WTC11 (cell line): ENCODE measurements at regions not wholly inside any gene's neighbourhood (a gene's known extent, or its start where the extent isn't known, plus 50 kb on each side); places are given as distances from the start of the nearest gene placed in this dataset.

Experiments
- AR ChIP-seq: fragments of 250-450 bp; sonication (Bioruptor Pico); IDR thresholded peaks from 2 replicates; pipeline ENCODE4 v1.9.0; 2021; ENCODE audit warnings: mild to moderate bottlenecking
- CREB1 ChIP-seq: sonication (generic); formaldehyde crosslinking; IDR thresholded peaks from 2 replicates; pipeline ENCODE4 v1.8.0; 2023; ENCODE audit warnings: mild to moderate bottlenecking, missing genetic modification reagents
- CREM ChIP-seq: sonication (generic); formaldehyde crosslinking; IDR thresholded peaks from 2 replicates; pipeline ENCODE4 v1.8.1; 2022; ENCODE audit warnings: mild to moderate bottlenecking, missing genetic modification reagents, moderate library complexity
- CTCF ChIP-seq: fragments of 200-600 bp; IDR thresholded peaks from 2 replicates; pipeline ENCODE4 v1.8.0; 2022; ENCODE audit warnings: antibody characterized with exemption
- E2F1 ChIP-seq: sonication (generic); formaldehyde crosslinking; IDR thresholded peaks from 2 replicates; pipeline ENCODE4 v1.8.0; 2022; ENCODE audit warnings: mild to moderate bottlenecking, missing genetic modification reagents
- ESRRA ChIP-seq: sonication (generic); formaldehyde crosslinking; IDR thresholded peaks from 2 replicates; pipeline ENCODE4 v1.8.1; 2022; ENCODE audit warnings: mild to moderate bottlenecking, missing genetic modification reagents, borderline replicate concordance
- JUN ChIP-seq: sonication (generic); formaldehyde crosslinking; IDR thresholded peaks from 2 replicates; pipeline ENCODE4 v1.8.0; 2023; ENCODE audit warnings: mild to moderate bottlenecking, missing genetic modification reagents
- NR1H2 ChIP-seq: sonication (generic); formaldehyde crosslinking; IDR thresholded peaks from 2 replicates; pipeline ENCODE4 v1.9.0; 2021; ENCODE audit warnings: mild to moderate bottlenecking, moderate library complexity, missing genetic modification reagents
- NR3C1 ChIP-seq: sonication (generic); formaldehyde crosslinking; conservative IDR thresholded peaks from 2 replicates; pipeline ENCODE4 v1.8.1; 2023; ENCODE audit warnings: low read depth, mild to moderate bottlenecking, missing genetic modification reagents
- TF ChIP-seq, protein P1 (sequence below): sonication (generic); formaldehyde crosslinking; IDR thresholded peaks from 2 replicates; pipeline ENCODE4 v1.8.1; 2022; ENCODE audit warnings: low read depth, missing genetic modification reagents, borderline replicate concordance
- TF ChIP-seq, protein P2 (sequence below): sonication (generic); formaldehyde crosslinking; IDR thresholded peaks from 2 replicates; pipeline ENCODE4 v1.8.1; 2023; ENCODE audit warnings: mild to moderate bottlenecking, missing genetic modification reagents, borderline replicate concordance

- TF ChIP-seq NR1H2 (no peak), E2F1 (no peak), JUN (CRISPR knock-in tag) (no peak), CTCF (no peak), NR3C1 (CRISPR knock-in tag) (no peak), ESRRA (CRISPR knock-in tag) (no peak), AR (no peak), CREB1 (CRISPR knock-in tag) (no peak), CREM (CRISPR knock-in tag) (no peak)
- TF ChIP-seq, protein P1, sequence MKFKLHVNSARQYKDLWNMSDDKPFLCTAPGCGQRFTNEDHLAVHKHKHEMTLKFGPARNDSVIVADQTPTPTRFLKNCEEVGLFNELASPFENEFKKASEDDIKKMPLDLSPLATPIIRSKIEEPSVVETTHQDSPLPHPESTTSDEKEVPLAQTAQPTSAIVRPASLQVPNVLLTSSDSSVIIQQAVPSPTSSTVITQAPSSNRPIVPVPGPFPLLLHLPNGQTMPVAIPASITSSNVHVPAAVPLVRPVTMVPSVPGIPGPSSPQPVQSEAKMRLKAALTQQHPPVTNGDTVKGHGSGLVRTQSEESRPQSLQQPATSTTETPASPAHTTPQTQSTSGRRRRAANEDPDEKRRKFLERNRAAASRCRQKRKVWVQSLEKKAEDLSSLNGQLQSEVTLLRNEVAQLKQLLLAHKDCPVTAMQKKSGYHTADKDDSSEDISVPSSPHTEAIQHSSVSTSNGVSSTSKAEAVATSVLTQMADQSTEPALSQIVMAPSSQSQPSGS (CRISPR knock-in tag): no peak
- TF ChIP-seq, protein P2, sequence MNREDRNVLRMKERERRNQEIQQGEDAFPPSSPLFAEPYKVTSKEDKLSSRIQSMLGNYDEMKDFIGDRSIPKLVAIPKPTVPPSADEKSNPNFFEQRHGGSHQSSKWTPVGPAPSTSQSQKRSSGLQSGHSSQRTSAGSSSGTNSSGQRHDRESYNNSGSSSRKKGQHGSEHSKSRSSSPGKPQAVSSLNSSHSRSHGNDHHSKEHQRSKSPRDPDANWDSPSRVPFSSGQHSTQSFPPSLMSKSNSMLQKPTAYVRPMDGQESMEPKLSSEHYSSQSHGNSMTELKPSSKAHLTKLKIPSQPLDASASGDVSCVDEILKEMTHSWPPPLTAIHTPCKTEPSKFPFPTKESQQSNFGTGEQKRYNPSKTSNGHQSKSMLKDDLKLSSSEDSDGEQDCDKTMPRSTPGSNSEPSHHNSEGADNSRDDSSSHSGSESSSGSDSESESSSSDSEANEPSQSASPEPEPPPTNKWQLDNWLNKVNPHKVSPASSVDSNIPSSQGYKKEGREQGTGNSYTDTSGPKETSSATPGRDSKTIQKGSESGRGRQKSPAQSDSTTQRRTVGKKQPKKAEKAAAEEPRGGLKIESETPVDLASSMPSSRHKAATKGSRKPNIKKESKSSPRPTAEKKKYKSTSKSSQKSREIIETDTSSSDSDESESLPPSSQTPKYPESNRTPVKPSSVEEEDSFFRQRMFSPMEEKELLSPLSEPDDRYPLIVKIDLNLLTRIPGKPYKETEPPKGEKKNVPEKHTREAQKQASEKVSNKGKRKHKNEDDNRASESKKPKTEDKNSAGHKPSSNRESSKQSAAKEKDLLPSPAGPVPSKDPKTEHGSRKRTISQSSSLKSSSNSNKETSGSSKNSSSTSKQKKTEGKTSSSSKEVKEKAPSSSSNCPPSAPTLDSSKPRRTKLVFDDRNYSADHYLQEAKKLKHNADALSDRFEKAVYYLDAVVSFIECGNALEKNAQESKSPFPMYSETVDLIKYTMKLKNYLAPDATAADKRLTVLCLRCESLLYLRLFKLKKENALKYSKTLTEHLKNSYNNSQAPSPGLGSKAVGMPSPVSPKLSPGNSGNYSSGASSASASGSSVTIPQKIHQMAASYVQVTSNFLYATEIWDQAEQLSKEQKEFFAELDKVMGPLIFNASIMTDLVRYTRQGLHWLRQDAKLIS: no peak
These were observed 480.9 kb downstream of the PCDH11X start for GRCh38 chrX:92260102-92260501.
